ENCODE measurements at regions not wholly inside any gene's neighbourhood (a gene's known extent, or its start where the extent isn't known, plus 50 kb on each side); places are given as distances from the start of the nearest gene placed in this dataset.
"Not testable (repeated sequence)": the region's sequence is repeated elsewhere in the genome, so short reads cannot be mapped to it uniquely, and the experiment has no call there.

- Histone ChIP-seq H3K27me3 (ENCODE audit: insufficient read depth, low read length) (no peaks in the 10 kb centered on the region), H3K4me1 (ENCODE audit: insufficient read depth, low read length) (no peaks in the 10 kb centered on the region), H3K4me3 (ENCODE audit: low read length) (no peak overlapping the region), H3K36me3 (ENCODE audit: insufficient read depth, low read length) (no peaks in the 10 kb centered on the region), H2AFZ (ENCODE audit: low read depth, low read length) (no peak overlapping the region), H3K9me3 (ENCODE audit: low read length) (no peaks in the 10 kb centered on the region)
Measured at GRCh38 chr6:140393665-140394540, 1019.5 kb upstream of the CITED2 start.

GRCh38 chr6:140388815-140389214 is 1014.4 kb upstream of the CITED2 start:
- Histone ChIP-seq H3K4me1 (ENCODE audit: insufficient read depth, low read length) (no peaks in the 10 kb centered on the region), H3K27me3 (ENCODE audit: insufficient read depth, low read length) (no peaks in the 10 kb centered on the region), H3K9me3 (ENCODE audit: low read length) (peaks cover 6% of the 10 kb centered on the region), H3K4me3 (ENCODE audit: low read length) (no peak overlapping the region), H3K36me3 (ENCODE audit: insufficient read depth, low read length) (no peaks in the 10 kb centered on the region), H2AFZ (ENCODE audit: low read depth, low read length) (no peak overlapping the region)

GRCh38 chr6:140388192-140388802 is 1013.8 kb upstream of the CITED2 start:
- no peak overlapping the region for H3K4me3 ChIP-seq (ENCODE audit: low read length)
- H3K9me3 ChIP-seq (ENCODE audit: low read length) = peaks cover 6% of the 10 kb centered on the region
- no peak overlapping the region for H2AFZ ChIP-seq (ENCODE audit: low read depth, low read length)
- no peaks in the 10 kb centered on the region for H3K36me3 ChIP-seq (ENCODE audit: insufficient read depth, low read length)
- no peaks in the 10 kb centered on the region for H3K27me3 ChIP-seq (ENCODE audit: insufficient read depth, low read length)
- no peaks in the 10 kb centered on the region for H3K4me1 ChIP-seq (ENCODE audit: insufficient read depth, low read length)

- Histone ChIP-seq H3K27me3 (ENCODE audit: insufficient read depth, low read length) (no peaks in the 10 kb centered on the region), H3K36me3 (ENCODE audit: insufficient read depth, low read length) (no peaks in the 10 kb centered on the region), H3K4me3 (ENCODE audit: low read length) (no peak overlapping the region), H3K9me3 (ENCODE audit: low read length) (peaks cover 6% of the 10 kb centered on the region), H2AFZ (ENCODE audit: low read depth, low read length) (no peak overlapping the region), H3K4me1 (ENCODE audit: insufficient read depth, low read length) (no peaks in the 10 kb centered on the region)
Measured at GRCh38 chr6:140385679-140386078, 1011.2 kb upstream of the CITED2 start.

- H3K4me1 ChIP-seq (ENCODE audit: insufficient read depth, low read length) = no peaks in the 10 kb centered on the region
- no peaks in the 10 kb centered on the region for H3K27me3 ChIP-seq (ENCODE audit: insufficient read depth, low read length)
- peaks cover 6% of the 10 kb centered on the region for H3K9me3 ChIP-seq (ENCODE audit: low read length)
- no peak overlapping the region for H3K4me3 ChIP-seq (ENCODE audit: low read length)
- H2AFZ ChIP-seq (ENCODE audit: low read depth, low read length) = no peak overlapping the region
- no peaks in the 10 kb centered on the region for H3K36me3 ChIP-seq (ENCODE audit: insufficient read depth, low read length)
Measured at GRCh38 chr6:140382355-140382754, 1007.9 kb upstream of the CITED2 start.

GRCh38 chr6:140380427-140381218 is 1006.2 kb upstream of the CITED2 start:
- H3K27me3 ChIP-seq (ENCODE audit: insufficient read depth, low read length) = no peaks in the 10 kb centered on the region
- peaks cover 6% of the 10 kb centered on the region for H3K9me3 ChIP-seq (ENCODE audit: low read length)
- no peak overlapping the region for H2AFZ ChIP-seq (ENCODE audit: low read depth, low read length)
- no peaks in the 10 kb centered on the region for H3K4me1 ChIP-seq (ENCODE audit: insufficient read depth, low read length)
- H3K36me3 ChIP-seq (ENCODE audit: insufficient read depth, low read length) = no peaks in the 10 kb centered on the region
- no peak overlapping the region for H3K4me3 ChIP-seq (ENCODE audit: low read length)

- Histone ChIP-seq H3K4me1 (ENCODE audit: insufficient read depth, low read length) (no peaks in the 10 kb centered on the region), H2AFZ (ENCODE audit: low read depth, low read length) (no peak overlapping the region), H3K9me3 (ENCODE audit: low read length) (peaks cover 5% of the 10 kb centered on the region)
Measured at GRCh38 chr6:140379919-140380318, 1005.5 kb upstream of the CITED2 start.

GRCh38 chr6:140376209-140376608 is 1001.8 kb upstream of the CITED2 start:
- Histone ChIP-seq H3K36me3 (ENCODE audit: insufficient read depth, low read length) (no peaks in the 10 kb centered on the region), H2AFZ (ENCODE audit: low read depth, low read length) (no peak overlapping the region), H3K4me1 (ENCODE audit: insufficient read depth, low read length) (no peaks in the 10 kb centered on the region), H3K9me3 (ENCODE audit: low read length) (peaks cover 3% of the 10 kb centered on the region), H3K27me3 (ENCODE audit: insufficient read depth, low read length) (no peaks in the 10 kb centered on the region), H3K4me3 (ENCODE audit: low read length) (no peak overlapping the region)

More at GRCh38 chr6:140379919-140380318, 1005.5 kb upstream of the CITED2 start:
- Histone ChIP-seq H3K27me3 (ENCODE audit: insufficient read depth, low read length) (no peaks in the 10 kb centered on the region), H3K4me3 (ENCODE audit: low read length) (no peak overlapping the region), H3K36me3 (ENCODE audit: insufficient read depth, low read length) (no peaks in the 10 kb centered on the region)

GRCh38 chr6:140373728-140374127 is 999.3 kb upstream of the CITED2 start:
- H3K27me3 ChIP-seq (ENCODE audit: insufficient read depth, low read length); H3K9me3 ChIP-seq (ENCODE audit: low read length); H3K36me3 ChIP-seq (ENCODE audit: insufficient read depth, low read length); H2AFZ ChIP-seq (ENCODE audit: low read depth, low read length); H3K4me1 ChIP-seq (ENCODE audit: insufficient read depth, low read length); H3K4me3 ChIP-seq (ENCODE audit: low read length): not testable (repeated sequence)

- Histone ChIP-seq H3K36me3 (ENCODE audit: insufficient read depth, low read length) (no peaks in the 10 kb centered on the region), H3K4me3 (ENCODE audit: low read length) (no peak overlapping the region), H2AFZ (ENCODE audit: low read depth, low read length) (no peak overlapping the region), H3K27me3 (ENCODE audit: insufficient read depth, low read length) (no peaks in the 10 kb centered on the region), H3K4me1 (ENCODE audit: insufficient read depth, low read length) (no peaks in the 10 kb centered on the region), H3K9me3 (ENCODE audit: low read length) (peaks cover 3% of the 10 kb centered on the region)
Measured at GRCh38 chr6:140372064-140372463, 997.6 kb upstream of the CITED2 start.

GRCh38 chr6:140370976-140371870 is 996.8 kb upstream of the CITED2 start:
- H3K4me1 ChIP-seq (ENCODE audit: insufficient read depth, low read length) = no peaks in the 10 kb centered on the region
- no peak overlapping the region for H3K4me3 ChIP-seq (ENCODE audit: low read length)
- no peak overlapping the region for H2AFZ ChIP-seq (ENCODE audit: low read depth, low read length)
- H3K9me3 ChIP-seq (ENCODE audit: low read length) = peaks cover 3% of the 10 kb centered on the region
- H3K36me3 ChIP-seq (ENCODE audit: insufficient read depth, low read length) = no peaks in the 10 kb centered on the region
- no peaks in the 10 kb centered on the region for H3K27me3 ChIP-seq (ENCODE audit: insufficient read depth, low read length)

GRCh38 chr6:140370441-140370840 is 996.0 kb upstream of the CITED2 start:
- Histone ChIP-seq H3K4me1 (ENCODE audit: insufficient read depth, low read length) (no peaks in the 10 kb centered on the region), H3K4me3 (ENCODE audit: low read length) (no peak overlapping the region), H2AFZ (ENCODE audit: low read depth, low read length) (no peak overlapping the region), H3K27me3 (ENCODE audit: insufficient read depth, low read length) (no peaks in the 10 kb centered on the region), H3K9me3 (ENCODE audit: low read length) (peaks cover 3% of the 10 kb centered on the region), H3K36me3 (ENCODE audit: insufficient read depth, low read length) (no peaks in the 10 kb centered on the region)

All from neuron (in vitro differentiated cells).